ENCODE measurements at regions not wholly inside any gene's neighbourhood (a gene's known extent, or its start where the extent isn't known, plus 50 kb on each side); places are given as distances from the start of the nearest gene placed in this dataset.

- H3K4me2 ChIP-seq (ENCODE audit: low read length) = no peak overlapping the region
- no peaks in the 10 kb centered on the region for H3K9me3 ChIP-seq (ENCODE audit: low read length)
- H3F3A ChIP-seq (ENCODE audit: insufficient read depth, low read length, poor library complexity, severe bottlenecking) = no peaks in the 10 kb centered on the region
- H3K9ac ChIP-seq (ENCODE audit: low read length) = no peak overlapping the region
- TF ChIP-seq EZH2 (IDR thresholded peaks at IDR 0.05; ENCODE audit: borderline replicate concordance, insufficient read depth, low read length, poor library complexity, severe bottlenecking) (no peak), MXI1 (conservative IDR thresholded peaks at IDR 0.05; ENCODE audit: poor library complexity, severe bottlenecking) (no peak), EP300 (conservative IDR thresholded peaks at IDR 0.05; ENCODE audit: poor library complexity, severe bottlenecking) (no peak), REST (IDR thresholded peaks at IDR 0.05; ENCODE audit: borderline replicate concordance) (no peak), TAF1 (IDR thresholded peaks at IDR 0.05; ENCODE audit: low read depth) (no peak), RAD21 (conservative IDR thresholded peaks at IDR 0.05) (no peak), POLR2AphosphoS5 (IDR thresholded peaks at IDR 0.05) (no peak)
- TF ChIP-seq, protein P1, sequence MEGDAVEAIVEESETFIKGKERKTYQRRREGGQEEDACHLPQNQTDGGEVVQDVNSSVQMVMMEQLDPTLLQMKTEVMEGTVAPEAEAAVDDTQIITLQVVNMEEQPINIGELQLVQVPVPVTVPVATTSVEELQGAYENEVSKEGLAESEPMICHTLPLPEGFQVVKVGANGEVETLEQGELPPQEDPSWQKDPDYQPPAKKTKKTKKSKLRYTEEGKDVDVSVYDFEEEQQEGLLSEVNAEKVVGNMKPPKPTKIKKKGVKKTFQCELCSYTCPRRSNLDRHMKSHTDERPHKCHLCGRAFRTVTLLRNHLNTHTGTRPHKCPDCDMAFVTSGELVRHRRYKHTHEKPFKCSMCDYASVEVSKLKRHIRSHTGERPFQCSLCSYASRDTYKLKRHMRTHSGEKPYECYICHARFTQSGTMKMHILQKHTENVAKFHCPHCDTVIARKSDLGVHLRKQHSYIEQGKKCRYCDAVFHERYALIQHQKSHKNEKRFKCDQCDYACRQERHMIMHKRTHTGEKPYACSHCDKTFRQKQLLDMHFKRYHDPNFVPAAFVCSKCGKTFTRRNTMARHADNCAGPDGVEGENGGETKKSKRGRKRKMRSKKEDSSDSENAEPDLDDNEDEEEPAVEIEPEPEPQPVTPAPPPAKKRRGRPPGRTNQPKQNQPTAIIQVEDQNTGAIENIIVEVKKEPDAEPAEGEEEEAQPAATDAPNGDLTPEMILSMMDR (IDR thresholded peaks at IDR 0.05; ENCODE audit: poor library complexity, severe bottlenecking) = no peak
- H3K27me3 ChIP-seq (ENCODE audit: insufficient read depth, low read depth, low read length) = no peaks in the 10 kb centered on the region
- no peak overlapping the region for H3K4me3 ChIP-seq (ENCODE audit: low read length)
- no peaks in the 10 kb centered on the region for H3K79me2 ChIP-seq (replicated peaks; ENCODE audit: insufficient read depth, low read length)
- H2AFZ ChIP-seq (ENCODE audit: low read depth, low read length) = no peak overlapping the region
- H3K36me3 ChIP-seq (ENCODE audit: insufficient read depth, low read length) = no peaks in the 10 kb centered on the region
- H3K9me2 ChIP-seq (ENCODE audit: insufficient read depth, low read length) = no peaks in the 10 kb centered on the region
- no peak overlapping the region for H3K27ac ChIP-seq (ENCODE audit: low read length)
- no peaks in the 10 kb centered on the region for H4K20me1 ChIP-seq (ENCODE audit: insufficient read depth)
These were observed 1140.8 kb upstream of the WWC1 start for GRCh38 chr5:167150661-167151060.

DNA sequence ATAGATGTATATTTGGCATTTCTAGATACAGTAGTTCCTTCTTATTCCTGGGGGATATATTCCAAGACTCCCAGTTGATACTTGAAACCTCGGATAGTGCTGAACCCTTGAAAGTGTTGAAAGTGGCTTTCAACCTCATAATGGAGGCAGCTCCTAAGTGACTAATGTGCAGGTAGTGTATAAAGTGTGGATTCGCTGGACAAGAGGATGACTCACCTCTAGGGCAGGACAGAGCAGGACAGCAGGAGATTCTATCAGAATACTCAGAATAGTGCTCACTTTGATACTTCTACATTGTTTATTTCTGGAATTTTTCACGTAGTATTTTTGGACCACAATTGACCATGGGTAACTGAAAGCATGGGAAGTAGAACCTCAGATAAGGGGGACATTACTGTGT is 1138.9 kb upstream of the WWC1 start:
- Histone ChIP-seq H3K9me3 (ENCODE audit: low read length) (no peaks in the 10 kb centered on the region), H3K9me2 (ENCODE audit: insufficient read depth, low read length) (no peaks in the 10 kb centered on the region)

More for the DNA sequence above, 1138.9 kb upstream of the WWC1 start:
- no peaks in the 10 kb centered on the region for H4K20me1 ChIP-seq (ENCODE audit: insufficient read depth)
- TF ChIP-seq RAD21 (conservative IDR thresholded peaks at IDR 0.05) (no peak), POLR2AphosphoS5 (IDR thresholded peaks at IDR 0.05) (no peak), REST (IDR thresholded peaks at IDR 0.05; ENCODE audit: borderline replicate concordance) (no peak), MXI1 (conservative IDR thresholded peaks at IDR 0.05; ENCODE audit: poor library complexity, severe bottlenecking) (no peak), EZH2 (IDR thresholded peaks at IDR 0.05; ENCODE audit: borderline replicate concordance, insufficient read depth, low read length, poor library complexity, severe bottlenecking) (no peak), EP300 (conservative IDR thresholded peaks at IDR 0.05; ENCODE audit: poor library complexity, severe bottlenecking) (no peak), TAF1 (IDR thresholded peaks at IDR 0.05; ENCODE audit: low read depth) (no peak), SMC3 (conservative IDR thresholded peaks at IDR 0.05; ENCODE audit: poor library complexity) (no peak)
- TF ChIP-seq, protein P1 (IDR thresholded peaks at IDR 0.05; ENCODE audit: poor library complexity, severe bottlenecking) = no peak
- no peak overlapping the region for H2AFZ ChIP-seq (ENCODE audit: low read depth, low read length)
- no peaks in the 10 kb centered on the region for H3K79me2 ChIP-seq (replicated peaks; ENCODE audit: insufficient read depth, low read length)
- no peak overlapping the region for H3K9ac ChIP-seq (ENCODE audit: low read length)
- H3K27ac ChIP-seq (ENCODE audit: low read length) = no peak overlapping the region
- H3K4me3 ChIP-seq (ENCODE audit: low read length) = no peak overlapping the region
- no peak overlapping the region for H3K4me2 ChIP-seq (ENCODE audit: low read length)
- H3K27me3 ChIP-seq (ENCODE audit: insufficient read depth, low read depth, low read length) = no peaks in the 10 kb centered on the region
- H3F3A ChIP-seq (ENCODE audit: insufficient read depth, low read length, poor library complexity, severe bottlenecking) = no peaks in the 10 kb centered on the region
- H3K36me3 ChIP-seq (ENCODE audit: insufficient read depth, low read length) = no peaks in the 10 kb centered on the region
